ENCODE measurements at regions not wholly inside any gene's neighbourhood (a gene's known extent, or its start where the extent isn't known, plus 50 kb on each side); places are given as distances from the start of the nearest gene placed in this dataset.

DNA sequence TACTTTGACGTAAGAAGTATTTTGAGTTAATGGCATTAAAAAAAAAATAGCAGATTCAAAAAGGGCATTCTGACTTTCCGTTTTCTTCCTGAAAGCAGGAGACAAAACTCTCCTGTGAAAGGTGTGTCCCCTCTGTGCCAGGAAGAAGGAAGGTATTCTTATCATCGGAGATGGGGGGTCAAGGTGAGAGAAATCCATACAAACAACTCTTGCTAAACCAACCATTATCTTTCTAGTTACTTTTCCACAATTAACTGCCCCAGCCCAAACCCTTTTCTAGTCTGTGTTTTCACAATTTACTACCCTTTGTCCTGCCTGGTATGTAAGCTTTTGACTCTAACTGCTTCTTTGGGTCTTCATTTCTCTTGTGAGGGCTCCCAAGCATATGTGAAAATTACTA is 717.3 kb downstream of the EPM2A start:
- H3K36me3 Mint-ChIP-seq (ENCODE audit: insufficient read depth, unreplicated experiment), result no peaks in the 10 kb centered on the region
- no peak overlapping the region for H3K4me3 Mint-ChIP-seq (ENCODE audit: unreplicated experiment)
- H3K9me3 Mint-ChIP-seq (ENCODE audit: unreplicated experiment), result no peaks in the 10 kb centered on the region

GRCh38 chr6:145020114-145020513 is 715.2 kb downstream of the EPM2A start:
- Histone ChIP-seq H3K36me3 (ENCODE audit: control insufficient read depth, insufficient read depth, low read length) (no peaks in the 10 kb centered on the region), H3K27me3 (replicated peaks; ENCODE audit: control insufficient read depth, insufficient read depth, low read length) (no peaks in the 10 kb centered on the region), H3K4me3 (ENCODE audit: low read depth, low read length) (no peak overlapping the region), H3K9me3 (no peaks in the 10 kb centered on the region), H3K4me1 (no peaks in the 10 kb centered on the region)
- no peak for DNase-seq
- H3K4me1 Mint-ChIP-seq (ENCODE audit: low read depth, unreplicated experiment), result no peaks in the 10 kb centered on the region
- TF ChIP-seq, protein P1, sequence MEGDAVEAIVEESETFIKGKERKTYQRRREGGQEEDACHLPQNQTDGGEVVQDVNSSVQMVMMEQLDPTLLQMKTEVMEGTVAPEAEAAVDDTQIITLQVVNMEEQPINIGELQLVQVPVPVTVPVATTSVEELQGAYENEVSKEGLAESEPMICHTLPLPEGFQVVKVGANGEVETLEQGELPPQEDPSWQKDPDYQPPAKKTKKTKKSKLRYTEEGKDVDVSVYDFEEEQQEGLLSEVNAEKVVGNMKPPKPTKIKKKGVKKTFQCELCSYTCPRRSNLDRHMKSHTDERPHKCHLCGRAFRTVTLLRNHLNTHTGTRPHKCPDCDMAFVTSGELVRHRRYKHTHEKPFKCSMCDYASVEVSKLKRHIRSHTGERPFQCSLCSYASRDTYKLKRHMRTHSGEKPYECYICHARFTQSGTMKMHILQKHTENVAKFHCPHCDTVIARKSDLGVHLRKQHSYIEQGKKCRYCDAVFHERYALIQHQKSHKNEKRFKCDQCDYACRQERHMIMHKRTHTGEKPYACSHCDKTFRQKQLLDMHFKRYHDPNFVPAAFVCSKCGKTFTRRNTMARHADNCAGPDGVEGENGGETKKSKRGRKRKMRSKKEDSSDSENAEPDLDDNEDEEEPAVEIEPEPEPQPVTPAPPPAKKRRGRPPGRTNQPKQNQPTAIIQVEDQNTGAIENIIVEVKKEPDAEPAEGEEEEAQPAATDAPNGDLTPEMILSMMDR (IDR thresholded peaks at IDR 0.05; ENCODE audit: insufficient read depth in 1 of 2, low read depth in 1 of 2, low read length in 1 of 2, severe bottlenecking in 1 of 2, unreplicated experiment in 1 of 2), result no peak
- no peaks in the 10 kb centered on the region for H3K9me3 Mint-ChIP-seq (ENCODE audit: unreplicated experiment)
- ChIA-PET CTCF (no interaction called here), POLR2A (no interaction called here)
- H3K27ac Mint-ChIP-seq (ENCODE audit: unreplicated experiment), result no peak overlapping the region
- no peaks in the 10 kb centered on the region for H3K27me3 Mint-ChIP-seq (ENCODE audit: insufficient read depth, unreplicated experiment)
- BruUV-seq (replicated peaks), result no TSS peak
- intact Hi-C loops (cut with micrococcal nuclease; ENCODE audit: unreplicated experiment), result loop anchor here (10.0 kb wide), 1 partner anchor 195 kb away; no protein-coding TSS in a partner anchor
- H3K4me3 Mint-ChIP-seq (ENCODE audit: unreplicated experiment), result no peak overlapping the region
- H3K36me3 Mint-ChIP-seq (ENCODE audit: insufficient read depth, unreplicated experiment), result no peaks in the 10 kb centered on the region

More for the DNA sequence above, 717.3 kb downstream of the EPM2A start:
- intact Hi-C loops (cut with micrococcal nuclease; ENCODE audit: unreplicated experiment), result no loop called here
- Mint-ChIP-seq H3K27me3 (ENCODE audit: insufficient read depth, unreplicated experiment) (no peaks in the 10 kb centered on the region), H3K4me1 (ENCODE audit: low read depth, unreplicated experiment) (no peaks in the 10 kb centered on the region), H3K27ac (ENCODE audit: unreplicated experiment) (no peak overlapping the region)
- H3K36me3 ChIP-seq (ENCODE audit: control insufficient read depth, insufficient read depth, low read length), result no peaks in the 10 kb centered on the region
- POLR2A ChIA-PET, result no interaction called here
- no peaks in the 10 kb centered on the region for H3K9me3 ChIP-seq
- DNase-seq, result no peak
- H3K4me3 ChIP-seq (ENCODE audit: low read depth, low read length), result no peak overlapping the region
- no peaks in the 10 kb centered on the region for H3K27me3 ChIP-seq (replicated peaks; ENCODE audit: control insufficient read depth, insufficient read depth, low read length)
- no TSS peak for BruUV-seq (replicated peaks)
- TF ChIP-seq, protein P1 (IDR thresholded peaks at IDR 0.05; ENCODE audit: insufficient read depth in 1 of 2, low read depth in 1 of 2, low read length in 1 of 2, severe bottlenecking in 1 of 2, unreplicated experiment in 1 of 2), result no peak
- CTCF ChIA-PET, result no interaction called here
- H3K4me1 ChIP-seq, result no peaks in the 10 kb centered on the region

DNA sequence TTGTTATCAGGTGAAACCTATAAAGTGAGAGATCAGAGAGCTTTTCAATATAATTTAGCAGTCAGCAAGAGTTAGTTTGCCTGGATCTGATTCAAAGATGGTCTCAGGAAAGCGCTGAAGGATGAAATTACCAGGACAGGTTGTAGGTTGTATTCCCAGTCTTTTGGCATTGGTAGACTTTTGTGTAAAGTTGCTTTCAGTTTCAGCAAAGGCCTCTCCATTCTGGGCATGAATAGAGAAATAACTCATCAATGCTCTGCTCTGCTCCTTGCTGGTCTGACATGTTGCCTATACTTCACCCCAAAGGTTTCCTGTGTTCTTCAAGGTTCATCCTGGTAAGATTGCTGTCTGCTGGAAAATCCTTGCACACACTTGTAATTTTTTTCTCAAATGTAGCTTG is 714.8 kb downstream of the EPM2A start:
- TF ChIP-seq, protein P1 (IDR thresholded peaks at IDR 0.05; ENCODE audit: insufficient read depth in 1 of 2, low read depth in 1 of 2, low read length in 1 of 2, severe bottlenecking in 1 of 2, unreplicated experiment in 1 of 2), result no peak
- DNase-seq, result no peak
- Histone ChIP-seq H3K36me3 (ENCODE audit: control insufficient read depth, insufficient read depth, low read length) (no peaks in the 10 kb centered on the region), H3K4me1 (0 out of 2 replicates have a peak, but pooled peaks cover 2% of the 10 kb centered on the region), H3K9me3 (no peaks in the 10 kb centered on the region; the same call in 1 of the 2 replicates), H3K4me3 (ENCODE audit: low read depth, low read length) (no peak overlapping the region), H3K27me3 (replicated peaks; ENCODE audit: control insufficient read depth, insufficient read depth, low read length) (no peaks in the 10 kb centered on the region)
- Mint-ChIP-seq H3K27me3 (ENCODE audit: insufficient read depth, unreplicated experiment) (no peaks in the 10 kb centered on the region), H3K36me3 (ENCODE audit: insufficient read depth, unreplicated experiment) (no peaks in the 10 kb centered on the region), H3K4me3 (ENCODE audit: unreplicated experiment) (no peak overlapping the region), H3K27ac (ENCODE audit: unreplicated experiment) (no peak overlapping the region), H3K9me3 (ENCODE audit: unreplicated experiment) (no peaks in the 10 kb centered on the region), H3K4me1 (ENCODE audit: low read depth, unreplicated experiment) (no peaks in the 10 kb centered on the region)
- BruUV-seq (replicated peaks), result no TSS peak
- ChIA-PET CTCF (no interaction called here), POLR2A (no interaction called here)
- intact Hi-C loops (cut with micrococcal nuclease; ENCODE audit: unreplicated experiment), result loop anchor here (10.0 kb wide), 1 partner anchor 194 kb away; no protein-coding TSS in a partner anchor
